HG02623 (cell line): ENCODE measurements at regions not wholly inside any gene's neighbourhood (a gene's known extent, or its start where the extent isn't known, plus 50 kb on each side); places are given as distances from the start of the nearest gene placed in this dataset.

ENCODE experiments used
- ATAC-seq: cut with Tn5 transposase; IDR thresholded peaks from one replicate; pipeline ENCODE4 v1.9.1; 2021; ENCODE audit warnings: moderate library complexity; ENCODE audit not compliant: unreplicated experiment

DNA sequence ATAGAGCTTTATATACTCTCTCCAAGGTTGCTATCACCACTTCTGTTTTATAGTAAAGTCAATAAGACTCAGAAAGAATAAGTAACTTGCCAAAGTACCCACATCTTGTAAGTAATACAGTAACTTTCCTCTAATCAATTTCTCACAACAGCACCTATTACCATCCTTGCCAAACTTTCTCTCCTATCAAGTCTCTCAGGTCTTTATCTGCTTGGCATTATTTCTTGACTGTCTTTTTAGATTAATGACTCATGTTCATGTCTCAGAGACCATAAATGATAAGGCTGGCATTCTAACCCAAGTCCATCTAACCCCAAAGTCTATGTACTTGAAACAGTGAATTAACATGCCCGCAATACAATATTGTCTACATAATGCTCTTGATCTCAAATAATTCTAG, 618.0 kb upstream of the ZEB2 start:
- no peak for ATAC-seq

DNA sequence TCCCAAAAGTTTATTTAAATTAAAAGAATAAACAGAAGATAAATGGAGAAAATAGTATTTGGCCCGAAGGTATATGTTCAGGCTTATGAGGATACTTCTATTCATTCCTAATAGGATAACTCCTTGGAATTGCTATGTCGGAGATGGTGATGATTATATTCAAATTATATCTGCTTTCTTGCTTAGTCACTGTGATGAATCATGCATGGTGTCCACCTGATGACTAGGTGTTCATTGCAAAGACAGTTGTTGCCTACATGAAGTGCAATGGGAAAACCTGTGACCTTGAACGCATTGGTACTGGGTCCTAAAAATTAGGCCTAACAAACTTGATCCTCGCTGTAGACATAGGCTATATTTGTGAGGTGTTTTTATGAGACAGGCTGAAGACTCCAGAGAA, 617.3 kb upstream of the ZEB2 start:
- ATAC-seq: no peak

DNA sequence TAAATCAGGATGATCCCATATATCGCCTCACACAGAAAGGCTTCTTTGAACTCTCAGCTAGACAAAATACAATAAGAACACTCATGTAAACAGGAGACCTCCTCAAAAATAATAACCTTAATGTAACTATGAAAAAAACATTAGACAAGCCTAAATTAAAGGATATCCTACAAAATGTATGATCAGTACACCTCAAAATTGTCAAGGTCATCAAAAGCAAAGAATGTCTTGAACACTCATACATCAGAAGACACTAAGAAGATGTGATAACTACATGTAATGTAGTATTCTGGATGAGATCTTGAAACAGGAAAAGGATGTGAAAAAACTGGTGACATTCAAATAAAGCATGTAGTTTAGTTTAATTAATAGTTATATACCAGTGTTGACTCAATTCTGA, 616.8 kb upstream of the ZEB2 start:
- ATAC-seq: no peak

DNA sequence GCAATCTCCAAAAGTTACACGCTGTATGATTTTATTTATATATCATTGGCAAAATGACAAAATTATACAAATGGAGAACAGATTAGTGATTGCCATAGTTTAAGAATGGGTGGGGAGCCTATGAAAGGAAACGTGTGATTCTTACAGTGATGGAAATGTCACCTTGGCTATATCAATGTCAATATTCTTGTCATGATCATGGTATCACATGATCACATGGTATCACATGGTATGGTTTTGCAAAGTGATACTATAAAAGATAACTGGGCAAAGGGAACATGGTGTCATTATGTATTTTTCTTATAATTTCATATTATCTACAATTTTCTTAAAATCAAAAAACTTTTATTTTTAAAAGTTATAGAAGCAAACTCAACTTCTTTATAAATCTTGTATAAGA, 606.2 kb upstream of the ZEB2 start:
- ATAC-seq: no peak

DNA sequence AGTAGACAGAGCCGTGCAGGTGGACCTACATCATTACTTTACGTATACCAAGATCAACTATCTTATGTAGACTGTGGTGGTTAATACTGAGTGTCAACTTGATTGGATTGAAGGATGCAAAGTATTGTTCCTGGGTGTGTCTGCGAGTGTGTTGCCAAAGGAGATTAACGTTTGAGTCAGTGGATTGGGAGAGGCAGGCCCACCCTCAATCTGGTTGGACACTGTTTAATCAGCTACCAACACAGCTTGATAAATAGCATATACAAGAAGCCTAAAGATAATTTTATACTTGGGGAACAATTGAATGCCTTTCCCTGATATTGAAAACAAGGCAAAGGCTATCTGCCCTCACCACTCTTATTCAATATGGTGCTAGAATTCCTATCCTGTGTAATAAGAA, 604.2 kb upstream of the ZEB2 start:
- ATAC-seq: no peak

DNA sequence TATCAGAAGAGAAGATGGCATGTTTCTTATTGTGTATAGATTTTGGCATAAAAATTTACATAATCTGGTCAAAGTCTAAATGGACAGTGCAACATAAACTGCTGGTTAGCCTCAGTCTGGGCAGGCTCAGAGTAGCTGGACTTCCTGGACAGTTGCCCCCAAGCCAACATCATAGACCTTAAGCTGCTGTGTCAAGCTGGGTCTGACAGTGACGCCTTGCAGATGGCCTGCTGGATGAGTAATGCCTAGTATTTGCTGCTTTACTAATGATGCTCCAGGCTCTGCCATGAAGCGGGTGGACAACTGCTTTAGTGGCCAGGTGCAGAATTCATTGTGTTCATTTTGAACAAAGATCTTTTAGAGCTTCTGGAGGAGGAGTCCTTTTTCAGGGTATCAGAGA, 603.7 kb upstream of the ZEB2 start:
- no peak for ATAC-seq

DNA sequence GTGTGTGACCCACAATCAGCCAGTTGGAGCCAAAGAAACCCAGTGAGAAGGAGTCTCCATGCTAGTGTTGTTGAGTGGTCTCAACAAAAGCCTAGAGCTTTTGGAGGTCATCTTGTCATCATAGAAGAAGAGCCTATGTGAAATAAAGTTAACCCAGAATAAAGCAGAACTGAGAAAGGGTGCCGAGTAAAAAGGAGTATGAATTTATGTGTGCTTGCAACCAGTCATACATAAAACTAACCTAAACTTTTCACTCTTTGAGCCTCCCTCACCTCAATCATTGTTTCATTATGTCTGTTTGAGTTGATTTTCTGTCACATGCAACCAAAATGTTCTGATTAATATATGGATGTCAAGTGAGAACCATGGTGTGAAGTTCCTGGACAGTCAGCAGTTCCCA, 599.3 kb upstream of the ZEB2 start:
- peak; percentile 76 for ATAC-seq

DNA sequence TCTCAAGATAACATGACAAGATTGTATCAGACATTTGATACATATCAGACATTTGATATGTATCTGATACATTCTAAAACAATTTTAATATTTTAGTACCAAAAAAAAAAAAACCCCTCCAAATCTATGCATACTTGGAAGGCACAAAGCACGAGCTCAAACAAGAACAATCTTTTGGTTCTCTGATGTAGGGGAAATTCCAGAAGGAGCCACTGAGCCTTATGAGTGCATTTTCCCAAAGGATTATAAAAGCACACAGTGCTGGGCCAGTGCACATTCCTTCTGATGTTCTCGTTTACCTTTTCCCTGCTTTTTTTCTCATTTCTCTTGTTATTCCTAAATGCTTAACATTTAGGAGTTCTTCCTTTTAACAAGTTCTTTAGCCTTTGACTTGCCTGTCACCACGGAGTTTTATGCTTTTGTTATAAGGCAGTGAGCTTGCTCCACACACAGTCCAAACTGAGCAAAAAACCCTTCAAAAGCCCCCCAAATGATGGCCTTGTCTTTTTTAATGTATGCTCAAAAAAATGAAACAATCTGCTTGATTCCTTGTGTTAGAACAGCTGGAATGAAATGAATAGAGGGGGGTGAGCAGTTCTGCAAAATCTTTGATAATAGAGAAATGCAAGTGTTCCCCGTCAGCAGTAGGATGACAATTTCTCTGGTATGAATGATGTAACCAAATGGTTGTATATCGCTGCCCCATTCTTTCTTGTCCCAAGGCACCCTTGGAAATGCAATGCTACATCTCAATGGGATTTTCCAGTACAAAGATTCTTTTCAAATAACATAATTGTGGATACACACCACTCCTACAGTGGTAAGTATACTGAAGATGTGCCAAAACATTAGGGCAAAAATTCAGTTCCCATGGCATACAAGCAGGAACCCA, 597.2 kb upstream of the ZEB2 start:
- ATAC-seq: no peak

DNA sequence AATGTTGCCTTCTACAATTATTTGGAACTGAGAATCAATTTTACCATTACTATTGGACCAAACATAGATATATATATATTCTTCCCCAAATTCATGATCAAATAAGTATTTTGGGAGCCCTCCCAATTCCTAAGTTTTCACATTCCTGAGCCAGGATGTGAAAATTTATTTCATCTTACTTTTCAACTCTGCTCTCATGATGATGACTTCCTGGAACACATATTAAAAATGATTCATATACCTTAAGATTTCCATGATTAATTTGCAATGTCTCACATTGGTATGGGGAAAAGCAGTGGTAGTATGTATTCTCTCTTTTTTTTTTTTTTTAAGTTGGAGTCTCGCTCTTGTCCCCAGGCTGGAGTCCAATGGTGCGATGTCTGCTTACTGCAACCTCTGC, 596.1 kb upstream of the ZEB2 start:
- ATAC-seq: no peak

DNA sequence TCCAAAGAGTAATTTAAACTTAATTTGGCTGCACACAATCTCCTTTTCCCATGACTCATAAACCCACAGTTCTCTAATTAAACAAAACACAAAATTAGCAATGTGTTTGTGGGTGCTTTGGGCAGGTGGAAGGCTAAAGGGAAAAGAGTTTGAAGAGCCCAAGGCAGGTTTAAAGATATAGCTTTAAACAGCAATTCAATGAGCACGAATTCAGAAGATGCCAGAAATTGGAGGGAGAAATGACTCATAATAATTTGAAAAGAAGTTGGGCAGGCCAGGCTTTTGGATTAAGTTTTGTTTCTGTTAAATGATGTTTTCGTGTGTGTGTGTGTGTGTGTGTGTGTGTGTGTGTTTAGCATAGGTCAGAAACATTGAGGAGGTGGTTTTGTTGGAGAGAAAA, 594.8 kb upstream of the ZEB2 start:
- ATAC-seq: no peak

DNA sequence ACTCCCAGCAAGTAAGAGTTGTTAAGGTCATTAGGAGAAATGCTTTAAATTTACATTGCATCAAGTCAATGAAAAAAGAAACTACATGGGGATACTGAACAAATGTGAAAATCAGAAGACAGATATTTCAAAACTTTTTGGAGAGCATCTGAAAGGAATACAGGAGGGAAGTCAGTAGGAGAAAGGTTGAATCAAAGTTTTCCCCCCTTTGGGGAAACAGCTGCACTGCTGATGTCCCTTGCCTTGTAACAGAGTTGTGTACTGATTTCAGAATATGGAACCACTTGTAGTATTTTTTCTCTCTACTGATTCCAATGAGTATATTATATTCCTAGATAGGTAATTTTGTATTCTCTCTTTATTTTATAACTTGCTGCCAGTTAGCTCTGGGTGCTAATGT, 592.5 kb upstream of the ZEB2 start:
- no peak for ATAC-seq

DNA sequence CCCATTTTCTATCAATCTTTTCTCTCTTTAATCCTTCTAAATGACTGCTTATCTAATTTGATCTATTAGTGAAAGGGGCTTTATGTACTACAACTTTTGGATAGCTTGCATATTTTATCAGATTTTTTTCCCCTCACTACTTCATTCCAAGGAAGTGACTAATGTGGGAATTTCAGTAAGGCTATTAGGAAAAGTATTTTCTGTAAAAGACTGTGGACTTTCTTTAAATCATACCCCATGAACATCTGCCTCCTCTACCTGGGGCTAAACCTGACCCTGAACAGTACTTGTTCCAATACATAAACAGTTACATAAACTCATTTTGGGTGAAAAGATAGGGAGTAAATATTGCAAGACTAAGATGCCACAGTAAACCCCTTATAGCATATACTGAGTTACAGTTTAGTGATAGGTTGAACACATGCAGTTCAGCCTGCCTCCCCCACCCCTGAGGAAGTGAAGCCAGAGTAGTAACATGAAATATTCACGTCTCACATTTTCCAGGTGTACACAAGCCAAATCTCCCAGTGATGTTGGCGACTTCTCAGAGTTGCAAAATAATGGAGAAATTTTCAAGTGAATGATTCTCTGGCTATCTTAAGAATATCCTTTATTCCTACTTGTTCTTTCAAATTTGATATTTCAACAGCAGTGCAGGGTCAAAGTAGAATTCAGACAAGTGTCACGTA, 590.9 kb upstream of the ZEB2 start:
- no peak for ATAC-seq

DNA sequence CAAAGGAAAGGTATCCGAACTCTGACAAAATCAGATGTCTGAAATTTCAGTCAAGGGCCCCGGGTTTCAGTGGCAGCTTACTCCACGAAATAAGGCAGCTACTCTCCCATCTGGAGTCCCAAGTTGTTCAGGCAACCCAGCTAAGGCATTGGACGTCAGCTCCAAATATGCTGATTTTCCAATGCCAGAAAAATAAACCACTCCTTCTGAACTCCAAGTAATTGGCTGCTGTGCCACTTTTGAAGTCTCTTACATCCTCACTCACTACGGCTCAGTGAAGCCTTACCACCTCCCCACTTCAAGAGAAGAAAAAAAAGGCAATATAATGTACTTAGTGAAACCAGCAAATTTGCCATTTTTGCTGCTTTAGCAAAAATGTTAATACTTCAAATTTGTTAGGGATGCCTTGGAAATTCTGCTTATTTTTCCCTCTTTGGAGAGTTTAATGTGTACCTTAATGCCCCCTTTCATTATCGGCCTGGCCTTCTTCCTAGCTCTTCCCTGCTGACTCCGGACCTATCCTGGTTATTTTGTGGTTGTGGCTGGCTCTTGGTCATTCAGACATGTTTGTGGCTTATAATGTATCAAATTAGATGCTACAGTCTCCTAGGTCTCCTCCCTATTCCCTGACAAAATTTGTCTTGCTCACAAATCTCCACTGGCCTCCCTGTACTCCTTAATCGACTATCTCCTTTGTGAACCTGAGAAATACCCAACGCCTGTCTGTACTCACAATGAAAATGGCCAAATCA, 589.2 kb upstream of the ZEB2 start:
- ATAC-seq: no peak

DNA sequence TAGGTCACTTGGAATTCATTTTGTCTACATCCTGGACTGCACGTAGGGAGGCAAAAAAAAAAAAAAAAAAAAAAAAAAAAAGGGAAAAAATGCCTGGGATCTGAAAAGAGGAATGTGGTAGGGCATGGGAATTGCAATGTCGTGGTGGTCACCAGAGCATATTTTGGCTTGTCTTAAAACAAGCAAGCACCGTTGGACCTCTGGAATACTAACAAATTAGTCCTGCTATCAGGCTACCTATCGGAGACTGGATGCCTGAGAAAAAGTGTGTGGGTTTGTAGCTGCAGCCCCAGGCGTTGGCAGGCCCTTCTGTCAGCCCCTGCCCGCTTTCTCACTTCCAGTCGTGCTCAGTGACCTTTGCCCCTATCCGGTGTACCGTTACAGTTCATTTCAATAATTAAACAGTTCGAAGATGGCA, 588.5 kb upstream of the ZEB2 start:
- ATAC-seq: no peak

DNA sequence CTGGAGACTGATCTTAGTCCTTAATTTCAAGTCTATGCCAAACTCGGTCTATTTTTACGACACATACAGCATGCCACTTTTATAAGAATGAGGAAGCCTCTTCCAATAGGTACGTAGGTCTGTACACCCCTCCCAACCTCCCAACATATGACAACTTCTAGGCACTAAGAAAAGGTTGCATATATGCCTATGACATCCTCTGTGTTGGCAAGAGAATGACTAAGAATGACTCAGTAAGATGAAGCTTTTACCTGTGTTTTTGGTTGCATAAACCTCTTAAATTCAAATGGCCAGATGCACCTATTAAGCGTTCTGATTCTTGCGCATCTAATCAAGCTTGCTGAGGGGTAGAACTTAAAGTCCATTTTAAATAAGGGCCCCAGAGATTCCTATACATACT, 586.4 kb upstream of the ZEB2 start:
- no peak for ATAC-seq

DNA sequence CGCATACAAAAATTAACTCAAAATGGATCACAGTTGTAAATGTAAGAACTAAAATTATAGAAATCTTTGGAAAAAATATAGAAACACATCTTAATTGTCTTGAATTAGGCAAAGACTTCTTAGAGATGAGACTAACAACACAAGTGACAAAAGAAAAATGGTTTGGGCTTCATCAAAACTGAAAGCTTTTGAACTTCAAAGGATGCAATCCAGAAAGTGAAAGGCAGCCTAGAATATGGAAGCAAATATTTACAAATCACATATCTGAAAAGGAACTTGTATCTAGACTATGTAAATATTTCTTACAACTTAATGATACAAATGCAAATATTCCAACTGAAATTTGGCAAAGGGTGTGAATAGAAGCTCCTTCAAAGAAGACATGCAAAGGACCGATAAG, 582.8 kb upstream of the ZEB2 start:
- no peak for ATAC-seq

DNA sequence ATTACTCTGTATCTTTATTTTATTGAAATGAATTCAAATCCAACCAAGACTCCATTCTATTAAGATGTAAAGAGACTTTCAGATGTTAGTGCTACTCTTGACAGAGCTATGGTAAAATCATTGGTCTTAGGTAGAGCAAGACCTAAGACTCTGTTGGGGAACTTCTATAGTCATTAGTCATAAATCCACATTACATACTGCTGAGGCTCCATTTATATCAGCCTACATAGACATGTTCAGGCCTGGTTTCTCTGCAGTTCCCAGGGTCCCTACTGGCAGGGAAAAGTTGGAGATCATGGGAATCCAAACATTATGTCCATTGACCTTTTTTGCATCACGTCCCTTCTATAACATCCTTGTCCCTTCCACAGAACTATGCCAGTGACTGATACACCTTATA, 580.4 kb upstream of the ZEB2 start:
- no peak for ATAC-seq

DNA sequence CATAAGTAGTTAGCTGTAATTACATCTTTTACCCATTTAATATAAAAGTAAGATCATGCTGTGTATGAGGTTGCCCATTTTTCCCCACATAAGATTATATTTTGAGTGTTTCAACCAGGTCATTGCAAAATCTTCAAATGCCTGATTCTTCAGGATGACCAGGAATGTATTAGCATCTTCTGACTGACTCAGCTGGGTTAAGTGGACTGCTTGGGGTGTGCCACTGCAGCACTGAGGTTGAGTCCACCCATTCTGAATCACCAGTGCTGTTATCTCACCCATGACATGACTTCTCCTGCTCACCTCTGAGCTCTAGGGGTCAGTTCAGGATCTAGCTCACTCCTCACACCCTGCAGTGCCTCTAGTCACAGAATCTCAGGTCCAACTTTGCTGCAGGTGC, 576.7 kb upstream of the ZEB2 start:
- ATAC-seq: no peak

DNA sequence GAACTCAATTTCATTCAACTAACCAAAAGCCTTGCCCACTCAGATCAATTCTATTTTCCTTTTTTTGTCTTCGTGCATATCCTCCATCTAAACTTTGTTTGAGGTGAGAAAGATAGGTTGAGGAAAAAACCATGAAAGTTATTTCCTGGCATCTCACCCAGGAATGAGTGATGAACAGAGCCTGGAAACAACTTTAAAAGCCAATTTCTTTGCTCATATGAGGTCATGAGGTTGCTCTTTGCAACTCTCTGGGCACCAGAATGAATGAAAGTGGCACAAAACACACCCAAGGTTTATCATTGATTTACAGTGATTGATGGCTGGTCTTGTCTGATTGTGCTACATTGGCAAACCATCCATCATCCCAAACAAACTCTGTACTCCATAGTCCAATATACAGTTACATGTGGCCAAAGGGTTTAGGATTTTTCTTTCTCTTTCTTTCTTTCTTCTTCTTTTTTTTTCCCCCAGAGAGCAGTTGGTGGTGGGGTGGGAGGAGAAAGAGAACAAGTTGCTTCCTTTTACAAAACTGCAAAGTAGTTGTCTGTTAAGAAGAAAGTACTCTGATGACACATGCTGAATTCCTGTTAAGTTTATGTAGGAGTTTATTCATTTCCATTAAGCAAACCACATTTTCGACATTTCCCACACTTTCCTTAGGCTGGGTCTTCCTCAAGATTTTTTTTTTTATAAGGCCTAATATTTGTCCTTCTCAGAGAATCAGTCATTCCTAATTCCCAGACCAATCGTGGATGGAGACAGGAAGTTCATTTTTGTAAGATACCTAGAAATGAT, 575.9 kb upstream of the ZEB2 start:
- no peak for ATAC-seq

DNA sequence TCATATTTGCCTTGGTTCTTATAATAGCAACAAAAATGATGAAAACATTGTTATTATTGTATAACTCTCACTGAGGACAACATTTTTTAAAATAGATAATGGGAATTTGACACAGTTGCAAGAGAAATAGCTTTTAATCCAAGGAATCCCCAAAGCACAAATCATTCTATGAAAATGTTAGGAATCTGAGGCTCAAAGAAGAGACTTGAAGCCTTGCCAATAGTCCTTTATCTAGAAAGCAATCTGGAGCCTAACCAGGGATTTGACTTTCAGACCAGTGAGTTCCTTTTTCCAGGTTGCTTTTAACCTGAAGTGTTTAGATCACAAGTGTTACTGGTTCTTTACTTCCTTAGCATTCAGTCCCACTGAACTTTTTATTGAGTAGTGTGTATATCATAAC, 574.5 kb upstream of the ZEB2 start:
- ATAC-seq: no peak

DNA sequence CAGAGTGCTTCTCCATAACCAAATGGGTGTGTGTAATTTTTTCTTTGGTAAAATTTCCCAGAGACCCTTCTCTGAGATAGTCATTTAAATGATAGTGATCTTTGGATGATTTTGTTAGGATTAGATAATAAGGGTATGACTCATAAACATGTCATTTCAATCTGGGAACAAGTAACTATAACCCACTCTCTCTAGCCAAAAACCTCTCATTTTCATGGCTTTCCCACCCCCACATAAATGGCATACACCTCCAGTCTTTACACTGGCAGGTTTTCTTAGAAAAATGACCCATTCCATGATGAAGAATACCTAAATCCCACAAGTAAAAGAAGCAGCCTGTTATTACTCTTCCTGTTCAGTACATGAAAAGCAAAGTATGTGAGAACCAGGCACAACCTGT, 572.0 kb upstream of the ZEB2 start:
- no peak for ATAC-seq
